SKM-1 treated with dmso at 0.1 percent for 144 hours (cell line): ENCODE measurements at regions not wholly inside any gene's neighbourhood (a gene's known extent, or its start where the extent isn't known, plus 50 kb on each side); places are given as distances from the start of the nearest gene placed in this dataset.
"Not testable (repeated sequence)": the region's sequence is repeated elsewhere in the genome, so short reads cannot be mapped to it uniquely, and the experiment has no call there.

ENCODE experiments used
- DNase-seq: peaks from one replicate; lab custom pipeline; 2025; ENCODE audit not compliant: unreplicated experiment; lab: John Stamatoyannopoulos, UW

DNA sequence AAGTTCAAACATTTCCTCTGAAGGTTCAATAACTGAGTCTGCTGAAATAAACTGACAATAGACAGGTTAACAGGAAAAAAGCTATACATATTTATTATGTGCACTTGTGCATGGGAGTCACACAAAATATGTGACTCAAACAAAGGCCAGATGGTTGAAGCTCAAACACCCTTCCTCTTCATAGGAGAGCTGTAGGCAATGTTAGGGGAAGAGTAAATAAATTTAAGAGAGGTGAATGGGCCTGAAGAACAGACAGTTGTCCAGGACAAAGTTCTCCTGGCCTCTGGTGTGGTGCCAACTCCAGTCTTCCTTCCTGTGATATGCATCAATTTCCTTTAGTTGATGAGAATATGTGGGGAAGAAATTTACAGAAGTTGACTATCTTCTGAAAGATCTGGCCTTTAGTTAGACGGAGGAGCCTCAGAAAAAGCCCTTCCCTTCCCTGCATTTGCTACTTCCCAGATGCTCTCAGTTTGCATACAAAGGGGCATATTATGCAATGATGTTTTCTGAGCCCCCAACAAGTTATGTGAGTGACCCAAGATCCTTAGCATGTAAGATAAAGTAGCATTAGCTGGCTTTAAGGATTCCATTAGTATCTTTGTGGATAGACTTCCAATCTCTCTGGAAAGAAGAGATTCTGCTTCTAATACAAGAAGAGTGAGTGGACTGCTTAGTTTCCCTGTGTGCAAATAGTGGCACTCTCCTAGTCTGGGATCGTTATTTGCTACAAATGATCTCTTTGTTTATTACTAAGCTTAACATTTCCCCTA, 96.4 kb upstream of the IGSF10 start:
- DNase-seq: peak; percentile 14

DNA sequence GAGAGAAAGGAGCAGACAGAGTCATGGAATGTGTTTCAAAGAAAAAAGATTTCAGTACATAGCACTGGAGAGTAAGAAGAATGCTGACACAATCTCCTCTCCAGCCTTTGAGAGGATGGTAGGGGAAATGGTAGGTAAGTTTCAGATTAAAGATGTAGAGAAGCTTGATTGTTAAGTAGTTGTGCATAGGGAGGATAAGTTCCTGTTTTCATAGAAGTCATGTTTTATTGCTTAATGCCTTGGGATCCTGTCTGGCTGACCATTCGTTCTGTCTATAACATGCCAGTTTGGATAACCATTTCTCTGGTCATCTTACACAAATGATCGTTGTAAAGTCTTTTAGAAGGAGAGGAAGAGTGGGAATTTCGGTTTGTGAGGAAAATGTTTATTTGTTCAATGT, 95.7 kb upstream of the IGSF10 start:
- peak; percentile 53 for DNase-seq

DNA sequence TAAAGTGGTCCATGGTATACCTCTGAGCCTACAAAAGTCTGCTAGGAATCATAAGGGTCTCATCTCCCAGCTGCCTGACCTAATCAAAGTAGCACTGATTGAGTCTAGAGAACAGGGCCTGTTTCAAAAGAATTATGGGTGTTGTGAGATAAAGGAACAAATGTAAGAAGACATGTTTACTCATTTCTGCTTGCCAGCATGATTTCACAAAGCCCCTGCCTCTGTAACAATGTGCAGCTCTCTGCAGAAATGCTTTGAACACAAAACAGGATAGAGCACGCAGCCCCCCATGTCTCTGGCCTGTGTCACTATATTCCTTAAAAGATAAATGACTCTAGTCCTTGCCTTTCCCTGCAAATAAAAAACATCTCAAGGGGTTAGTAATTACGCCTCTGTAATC, 94.7 kb upstream of the IGSF10 start:
- DNase-seq: no peak

DNA sequence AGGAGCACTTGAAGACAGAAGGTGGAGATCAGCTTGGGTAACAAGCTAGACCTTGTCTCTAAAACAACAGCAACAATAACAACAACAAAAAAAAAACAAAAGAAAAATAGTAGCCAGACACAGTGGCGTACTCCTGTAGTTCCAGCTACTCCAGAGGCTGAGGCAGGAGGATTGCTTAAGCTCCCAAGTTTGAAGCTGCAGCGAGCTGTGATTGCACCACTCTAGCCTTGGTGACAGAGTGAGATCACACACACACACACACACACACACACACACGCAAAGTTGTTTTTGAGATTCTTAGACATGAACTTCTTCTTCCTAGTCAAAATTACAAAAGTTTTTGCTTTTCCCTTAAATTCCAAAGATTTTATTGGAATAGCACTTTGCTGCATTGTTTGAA, 93.0 kb upstream of the IGSF10 start:
- peak; percentile 66 for DNase-seq

DNA sequence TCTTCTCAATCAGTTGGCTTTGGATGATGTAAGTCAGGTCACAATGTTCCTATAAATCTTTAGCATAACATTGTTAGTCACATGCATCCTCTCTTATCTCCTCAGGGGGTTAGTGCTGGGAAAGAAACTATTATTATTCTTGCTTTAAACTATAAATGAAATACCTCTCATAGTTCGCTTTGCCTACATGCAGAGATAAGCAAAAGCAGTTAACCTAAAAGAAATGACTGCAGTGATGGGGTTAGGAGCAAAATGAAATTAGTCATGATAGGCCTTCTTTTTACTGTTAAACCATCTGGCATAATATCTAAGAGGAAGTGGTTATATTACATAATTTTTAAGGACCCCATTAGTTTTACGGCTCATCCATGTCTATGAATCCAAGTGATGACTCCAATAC, 91.7 kb upstream of the IGSF10 start:
- DNase-seq: peak; percentile 5

DNA sequence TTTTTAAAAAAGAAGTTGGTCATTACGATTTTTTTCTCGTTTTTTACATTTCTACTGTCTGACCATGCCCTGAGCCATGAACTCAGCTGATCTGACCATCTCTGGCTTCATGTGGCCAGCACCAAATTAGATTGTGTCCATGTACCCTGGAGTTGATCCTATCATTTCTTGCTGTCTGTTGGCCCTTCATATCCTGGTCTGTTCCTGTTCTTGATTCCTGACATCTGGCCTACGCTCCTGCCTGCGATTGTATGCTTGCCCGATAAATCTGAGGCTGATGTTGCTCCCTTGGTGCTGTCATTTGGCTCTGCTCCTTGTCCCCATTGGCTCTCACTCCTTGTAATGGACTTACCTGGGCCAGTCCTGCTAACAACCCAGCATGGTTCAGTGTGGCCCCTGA, 89.8 kb upstream of the IGSF10 start:
- DNase-seq: no peak

DNA sequence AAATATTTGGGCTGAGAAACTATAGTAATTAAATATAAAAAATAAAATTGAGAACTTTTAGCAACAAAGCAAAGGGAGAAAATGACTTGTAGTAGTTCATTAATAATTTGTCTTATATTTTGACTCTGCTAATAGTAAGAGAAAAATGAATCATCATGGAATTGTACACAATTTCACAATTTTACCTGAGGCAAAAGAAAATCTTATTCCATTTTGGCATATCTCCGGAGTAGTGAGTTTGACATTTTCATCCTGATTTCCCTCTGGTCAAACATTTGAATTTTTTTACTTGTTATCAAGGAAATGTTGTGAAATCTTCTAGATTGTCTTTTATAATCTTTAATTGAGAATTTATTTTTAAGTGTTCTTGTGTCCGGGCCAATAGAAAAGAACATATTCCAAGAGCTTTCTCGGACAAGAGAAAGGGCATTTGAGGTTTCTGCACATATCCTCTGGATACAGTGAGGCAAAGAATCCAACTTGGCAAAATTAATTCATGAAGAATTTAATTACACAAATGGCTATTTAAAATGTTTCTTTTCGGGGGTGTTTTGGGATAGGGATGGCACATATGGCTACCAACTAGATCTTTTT, 89.3 kb upstream of the IGSF10 start:
- DNase-seq: no peak

DNA sequence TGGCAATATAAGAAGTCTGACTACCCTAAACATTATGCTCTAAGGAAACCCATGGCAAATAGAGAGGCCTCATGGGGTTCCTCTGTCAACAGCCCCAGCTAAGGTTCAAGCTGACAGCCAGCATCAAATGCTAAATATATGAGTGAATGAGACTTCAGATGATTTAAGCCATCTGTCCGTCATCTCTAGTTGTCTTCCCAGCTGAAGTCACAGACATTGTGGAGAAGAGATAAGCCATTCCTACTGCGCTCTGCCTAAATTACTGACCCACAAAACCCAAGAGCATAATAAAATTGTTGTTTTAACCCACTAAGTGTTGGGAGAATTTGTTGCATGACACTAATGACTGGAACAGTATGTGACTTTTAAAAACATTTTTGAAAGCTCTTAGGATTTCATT, 87.3 kb upstream of the IGSF10 start:
- DNase-seq: no peak

DNA sequence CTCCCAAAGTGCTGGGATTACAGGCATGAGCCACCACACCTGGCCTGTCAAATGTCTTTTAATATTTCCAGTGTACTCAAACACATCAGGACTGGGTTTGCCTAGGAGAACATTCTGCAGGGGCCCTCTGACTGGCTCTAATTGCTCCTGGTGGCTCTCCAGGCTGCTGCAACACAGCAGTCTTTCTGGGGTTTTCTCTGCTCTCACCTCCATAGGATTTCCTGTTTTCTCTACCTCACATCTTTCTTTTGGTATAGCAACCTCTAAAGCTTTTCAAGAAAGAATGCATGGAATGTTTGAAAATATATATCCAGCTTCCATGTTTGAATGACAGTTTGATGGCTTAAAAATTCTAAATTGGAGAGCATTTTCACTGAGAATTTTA, 83.3 kb upstream of the IGSF10 start:
- no peak for DNase-seq

DNA sequence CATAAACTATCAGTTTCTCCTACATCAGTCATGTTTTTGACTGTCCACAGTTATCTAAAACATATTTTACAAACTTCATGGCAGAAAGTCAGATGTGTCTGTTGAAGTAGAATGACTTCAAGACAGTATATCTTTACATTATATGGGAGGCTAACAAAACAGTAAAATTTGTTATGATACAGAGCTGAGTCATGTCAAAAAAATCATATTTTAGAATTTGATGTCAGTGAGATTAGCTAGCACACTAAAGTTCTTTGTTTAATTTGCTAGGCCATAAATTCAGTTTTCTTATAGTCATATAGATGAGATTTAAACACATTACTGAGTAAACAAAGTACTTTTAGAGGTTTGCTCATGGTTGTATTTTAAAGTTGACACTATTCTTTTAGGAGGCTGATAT, 80.3 kb upstream of the IGSF10 start:
- no peak for DNase-seq

DNA sequence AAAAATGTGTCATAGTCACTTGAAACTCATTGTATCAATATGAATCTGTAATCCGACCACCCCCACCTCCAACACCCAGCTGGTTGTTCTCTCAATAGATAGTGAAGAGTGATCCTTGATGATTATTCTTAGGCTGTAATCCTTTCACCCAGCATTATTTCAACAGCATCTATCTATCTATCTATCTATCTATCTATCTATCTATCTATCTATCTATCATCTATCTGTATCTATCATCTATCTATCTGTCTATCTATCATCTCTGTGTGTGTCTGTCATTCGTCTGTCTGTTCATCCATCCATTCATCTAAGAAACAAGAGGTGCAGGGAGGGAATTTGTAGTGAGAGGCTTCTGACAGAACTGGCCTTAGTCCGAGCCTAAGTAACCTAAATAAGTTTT, 78.7 kb upstream of the IGSF10 start:
- DNase-seq: no peak

DNA sequence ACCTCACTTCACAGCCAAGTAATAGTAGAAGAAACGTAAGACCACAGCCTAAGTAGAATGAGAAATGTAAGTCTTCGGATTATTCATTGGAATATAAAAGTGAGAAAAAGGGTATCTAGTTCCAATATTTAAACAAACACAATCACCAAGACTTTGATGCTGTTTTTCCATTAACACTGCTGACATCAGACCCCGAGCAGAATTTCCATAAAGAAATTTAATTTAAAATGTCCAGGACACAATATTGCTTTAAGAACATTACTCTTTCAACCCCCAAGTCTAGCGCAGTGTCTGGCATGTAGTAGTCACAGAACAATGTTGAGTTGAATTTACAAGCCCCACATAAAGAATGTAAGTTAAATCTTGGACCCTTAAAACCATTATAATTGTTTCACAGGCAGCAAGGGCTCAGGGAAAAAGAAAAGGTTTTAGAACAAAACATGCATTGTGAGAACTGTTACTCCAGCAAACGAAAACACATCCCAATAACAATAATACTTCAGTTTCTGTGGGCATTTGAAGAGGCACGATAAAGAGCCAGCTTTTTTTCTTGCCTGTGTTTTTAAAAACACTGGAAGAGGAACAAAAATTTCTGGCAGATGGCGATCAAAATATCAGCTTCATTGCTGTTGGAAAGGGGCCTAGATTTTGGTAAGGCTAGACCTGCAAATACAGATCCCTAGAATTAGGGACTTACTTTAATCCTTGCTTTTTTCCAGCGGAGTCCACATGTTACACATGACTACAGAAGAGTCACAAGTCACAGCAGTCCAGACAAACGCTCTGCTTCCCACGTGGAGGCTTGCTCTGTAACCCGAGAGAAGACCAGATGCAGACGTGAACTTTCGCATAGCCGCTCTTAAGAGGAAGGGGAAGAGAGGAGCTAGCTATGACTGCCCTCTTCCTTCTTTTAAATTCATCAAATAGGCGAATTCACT, 77.9 kb upstream of the IGSF10 start:
- no peak for DNase-seq

DNA sequence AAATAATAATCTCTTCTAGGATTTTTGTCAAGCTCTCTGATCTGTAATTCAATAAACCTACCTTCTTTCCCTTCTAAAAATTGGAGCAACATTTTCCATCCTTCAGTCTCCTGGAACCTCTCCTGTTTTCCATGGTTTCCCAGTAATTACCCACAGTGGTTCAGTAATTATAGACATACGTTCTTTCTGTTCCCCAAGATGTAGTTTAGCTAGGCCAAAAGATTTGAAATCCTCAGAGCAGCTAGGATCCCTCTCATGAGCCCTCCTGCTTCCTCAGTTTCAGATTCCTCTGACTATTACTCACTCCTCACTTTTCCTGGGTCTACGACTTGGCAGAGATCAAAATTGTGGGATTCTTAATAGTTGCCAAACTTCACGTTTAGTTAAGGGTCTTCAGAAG, 76.9 kb upstream of the IGSF10 start:
- no peak for DNase-seq

DNA sequence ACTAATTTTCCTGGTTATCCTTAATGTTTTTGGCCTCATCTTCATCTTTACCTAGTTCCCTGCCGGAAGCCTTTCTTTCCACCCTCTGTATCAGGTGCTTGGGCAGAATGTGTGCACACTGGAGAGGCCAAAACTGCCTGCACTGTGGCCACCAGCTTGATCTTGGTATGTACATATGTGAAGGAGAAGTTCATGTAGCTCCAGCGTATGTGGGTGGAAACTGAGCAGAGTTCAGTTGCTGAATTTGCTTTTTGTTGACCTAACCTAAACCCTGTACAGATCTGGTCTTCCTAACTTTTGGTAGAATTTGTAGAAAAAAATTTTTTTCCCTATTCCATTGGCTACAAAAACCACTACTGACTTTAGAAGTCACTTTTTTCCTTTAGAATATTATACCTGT, 65.9 kb upstream of the IGSF10 start:
- no peak for DNase-seq

DNA sequence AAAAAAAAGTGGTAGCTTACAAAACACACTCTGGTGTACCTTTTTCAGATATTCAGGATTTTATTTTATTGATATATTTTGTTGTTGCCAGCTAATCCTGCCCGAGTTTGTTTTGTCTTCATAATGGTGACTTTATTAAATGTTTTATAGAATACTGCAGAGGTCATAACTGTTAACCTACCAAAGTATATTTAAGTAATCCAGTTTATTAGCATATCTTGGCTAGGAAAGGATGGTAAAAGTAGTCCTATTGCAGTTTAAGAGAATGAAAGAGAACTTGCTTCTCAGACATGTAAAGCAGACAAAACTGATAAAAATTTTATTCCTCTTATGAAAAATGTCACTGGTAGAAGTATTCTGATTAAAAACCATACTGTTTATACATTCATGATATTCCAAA, 59.2 kb upstream of the IGSF10 start:
- DNase-seq: no peak

DNA sequence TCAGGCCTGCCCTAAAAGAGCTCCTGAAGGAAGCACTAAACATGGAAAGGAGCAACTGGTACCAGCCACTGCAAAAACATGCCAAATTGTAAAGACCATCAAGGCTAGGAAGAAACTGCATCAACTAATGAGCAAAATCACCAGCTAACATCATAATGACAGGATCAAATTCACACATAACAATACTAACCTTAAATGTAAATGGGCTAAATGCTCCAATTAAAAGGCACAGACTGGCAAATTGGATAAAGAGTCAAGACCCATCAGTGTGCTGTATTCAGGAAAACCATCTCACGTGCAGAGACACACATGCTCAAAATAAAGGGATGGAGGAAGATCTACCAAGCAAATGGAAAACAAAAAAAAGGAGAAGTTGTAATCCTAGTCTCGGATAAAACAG, 50.6 kb upstream of the IGSF10 start:
- not testable (repeated sequence) for DNase-seq
